ENCODE measurements at regions not wholly inside any gene's neighbourhood (a gene's known extent, or its start where the extent isn't known, plus 50 kb on each side); places are given as distances from the start of the nearest gene placed in this dataset.

DNA sequence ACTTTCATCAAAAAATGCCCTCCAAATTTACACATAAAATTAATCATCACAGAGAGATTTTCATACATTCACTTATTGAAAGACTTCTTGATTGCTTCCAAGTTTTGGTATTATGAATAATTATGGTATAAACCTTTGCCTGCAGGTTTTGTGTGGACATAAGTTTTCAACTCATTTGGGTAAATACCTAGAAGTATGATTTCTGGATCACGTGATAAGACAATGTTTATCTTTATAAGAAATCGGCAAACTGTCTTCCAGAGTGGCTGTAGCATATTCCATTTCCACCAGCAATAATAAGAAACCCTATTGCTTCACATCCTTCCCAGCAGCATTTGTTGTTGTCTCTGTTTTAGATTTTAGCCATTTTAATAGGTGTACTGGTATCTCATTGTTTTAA is 1507.0 kb upstream of the IGFBP7 start:
- FAIRE-seq (no peak), DNase-seq (no peak)
- Histone ChIP-seq H3K9ac (ENCODE audit: low read length in 3 of 3) (no peak overlapping the region), H3K9me3 (ENCODE audit: control insufficient read depth in 2 of 3, insufficient read depth in 1 of 3, low read length in 3 of 3) (peaks cover 0 to 4% (median 0%) of the 10 kb centered on the region in 3 donors), H3K36me3 (ENCODE audit: control insufficient read depth in 2 of 3, insufficient read depth in 3 of 3, low read length in 3 of 3) (no peaks in the 10 kb centered on the region), H3K27me3 (ENCODE audit: control insufficient read depth, insufficient read depth, low read length) (no peaks in the 10 kb centered on the region), H3K4me1 (ENCODE audit: control insufficient read depth in 2 of 3, insufficient read depth in 2 of 3, low read depth in 1 of 3, low read length in 3 of 3) (no peaks in the 10 kb centered on the region), H3K4me3 (ENCODE audit: low read length in 3 of 3) (no peak overlapping the region), H3K27ac (ENCODE audit: low read depth in 2 of 2, low read length in 2 of 2) (no peak overlapping the region)
- TF ChIP-seq, protein P1, sequence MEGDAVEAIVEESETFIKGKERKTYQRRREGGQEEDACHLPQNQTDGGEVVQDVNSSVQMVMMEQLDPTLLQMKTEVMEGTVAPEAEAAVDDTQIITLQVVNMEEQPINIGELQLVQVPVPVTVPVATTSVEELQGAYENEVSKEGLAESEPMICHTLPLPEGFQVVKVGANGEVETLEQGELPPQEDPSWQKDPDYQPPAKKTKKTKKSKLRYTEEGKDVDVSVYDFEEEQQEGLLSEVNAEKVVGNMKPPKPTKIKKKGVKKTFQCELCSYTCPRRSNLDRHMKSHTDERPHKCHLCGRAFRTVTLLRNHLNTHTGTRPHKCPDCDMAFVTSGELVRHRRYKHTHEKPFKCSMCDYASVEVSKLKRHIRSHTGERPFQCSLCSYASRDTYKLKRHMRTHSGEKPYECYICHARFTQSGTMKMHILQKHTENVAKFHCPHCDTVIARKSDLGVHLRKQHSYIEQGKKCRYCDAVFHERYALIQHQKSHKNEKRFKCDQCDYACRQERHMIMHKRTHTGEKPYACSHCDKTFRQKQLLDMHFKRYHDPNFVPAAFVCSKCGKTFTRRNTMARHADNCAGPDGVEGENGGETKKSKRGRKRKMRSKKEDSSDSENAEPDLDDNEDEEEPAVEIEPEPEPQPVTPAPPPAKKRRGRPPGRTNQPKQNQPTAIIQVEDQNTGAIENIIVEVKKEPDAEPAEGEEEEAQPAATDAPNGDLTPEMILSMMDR (IDR thresholded peaks at IDR 0.05; ENCODE audit: borderline replicate concordance, extremely low read depth, insufficient read depth) = no peak
- intact Hi-C loops (cut with DNase I) = no loop called here

DNA sequence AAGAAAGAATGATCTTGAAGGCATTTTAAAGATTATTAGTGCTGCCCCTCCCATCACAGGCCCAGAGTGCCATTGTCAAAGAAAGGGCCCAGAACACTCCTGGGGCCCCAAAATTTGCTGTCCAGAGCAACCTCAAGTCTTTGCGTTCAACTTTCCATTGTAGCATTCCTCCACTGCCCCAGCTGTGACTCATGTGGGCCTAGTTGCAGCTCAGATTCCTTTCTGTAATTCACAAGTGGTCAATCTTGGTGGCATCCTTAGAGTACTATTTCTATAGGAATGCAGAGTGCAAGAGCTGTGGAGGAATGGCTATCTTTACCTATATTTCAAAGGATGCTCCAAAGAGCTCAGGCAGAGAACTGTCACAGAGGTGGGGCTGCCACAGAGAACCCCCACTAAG is 1500.8 kb upstream of the IGFBP7 start:
- H3K4me3 ChIP-seq (ENCODE audit: low read length in 3 of 3) = no peak overlapping the region
- DNase-seq (no peak), FAIRE-seq (no peak)
- no peak overlapping the region for H3K27ac ChIP-seq (ENCODE audit: low read depth in 2 of 2, low read length in 2 of 2)
- TF ChIP-seq, protein P1 (IDR thresholded peaks at IDR 0.05; ENCODE audit: borderline replicate concordance, extremely low read depth, insufficient read depth) = no peak
- H3K4me1 ChIP-seq (ENCODE audit: control insufficient read depth in 2 of 3, insufficient read depth in 2 of 3, low read depth in 1 of 3, low read length in 3 of 3) = no peaks in the 10 kb centered on the region
- no peaks in the 10 kb centered on the region for H3K27me3 ChIP-seq (ENCODE audit: control insufficient read depth, insufficient read depth, low read length)
- no peaks in the 10 kb centered on the region for H3K36me3 ChIP-seq (ENCODE audit: control insufficient read depth in 2 of 3, insufficient read depth in 3 of 3, low read length in 3 of 3)
- no peaks in the 10 kb centered on the region for H3K9me3 ChIP-seq (ENCODE audit: control insufficient read depth in 2 of 3, insufficient read depth in 1 of 3, low read length in 3 of 3)
- intact Hi-C loops (cut with DNase I) = no loop called here
- H3K9ac ChIP-seq (ENCODE audit: low read length in 3 of 3) = no peak overlapping the region

DNA sequence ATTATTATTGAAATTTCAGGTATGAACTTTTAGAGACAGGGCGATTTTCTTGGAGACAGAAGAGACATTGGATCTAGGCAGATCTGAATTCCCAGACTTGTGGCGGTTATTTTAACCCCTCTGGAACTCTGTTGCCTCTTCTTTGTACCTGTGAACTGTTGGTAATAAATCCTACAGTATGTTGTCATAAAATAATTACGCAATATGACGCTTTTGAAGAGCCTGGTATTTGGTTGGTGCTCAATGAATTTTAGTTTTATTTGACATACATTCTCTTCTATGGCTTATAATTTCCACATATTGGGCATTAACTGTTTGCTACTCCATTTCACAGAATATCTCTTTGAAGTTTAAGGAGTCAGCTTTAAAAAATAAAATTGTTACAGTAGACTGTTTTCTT is 1496.1 kb upstream of the IGFBP7 start:
- FAIRE-seq = no peak

DNA sequence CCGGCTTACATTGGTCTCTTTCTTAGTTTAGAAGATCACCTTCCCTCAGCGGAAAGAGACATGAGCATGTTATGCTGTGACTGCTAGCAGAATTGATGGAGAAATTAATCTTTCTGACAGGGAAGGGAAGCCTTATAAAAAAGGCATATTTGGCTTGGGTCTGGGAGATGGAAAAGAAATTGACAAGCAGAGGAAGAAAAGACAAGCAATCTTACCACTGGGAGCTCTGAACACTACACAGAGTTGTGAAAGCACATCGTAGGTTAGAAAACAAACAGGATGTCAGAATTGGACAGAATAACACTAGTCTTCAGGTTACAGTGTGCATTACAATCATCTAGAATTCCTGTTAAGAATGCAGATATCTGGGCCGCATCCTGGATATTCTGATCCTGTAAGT is 1493.8 kb upstream of the IGFBP7 start:
- H3K4me1 ChIP-seq (ENCODE audit: control insufficient read depth in 2 of 3, insufficient read depth in 2 of 3, low read depth in 1 of 3, low read length in 3 of 3) = no peaks in the 10 kb centered on the region

More for the DNA sequence above, 1496.1 kb upstream of the IGFBP7 start:
- Histone ChIP-seq H3K27ac (ENCODE audit: low read depth in 2 of 2, low read length in 2 of 2) (no peak overlapping the region), H3K27me3 (ENCODE audit: control insufficient read depth, insufficient read depth, low read length) (no peaks in the 10 kb centered on the region), H3K4me3 (ENCODE audit: low read length in 3 of 3) (no peak overlapping the region), H3K36me3 (ENCODE audit: control insufficient read depth in 2 of 3, insufficient read depth in 3 of 3, low read length in 3 of 3) (no peaks in the 10 kb centered on the region), H3K9me3 (ENCODE audit: control insufficient read depth in 2 of 3, insufficient read depth in 1 of 3, low read length in 3 of 3) (no peaks in the 10 kb centered on the region), H3K4me1 (ENCODE audit: control insufficient read depth in 2 of 3, insufficient read depth in 2 of 3, low read depth in 1 of 3, low read length in 3 of 3) (no peaks in the 10 kb centered on the region), H3K9ac (ENCODE audit: low read length in 3 of 3) (no peak overlapping the region)
- intact Hi-C loops (cut with DNase I) = no loop called here
- TF ChIP-seq, protein P1 (IDR thresholded peaks at IDR 0.05; ENCODE audit: borderline replicate concordance, extremely low read depth, insufficient read depth) = no peak
- DNase-seq = no peak

More for the DNA sequence above, 1493.8 kb upstream of the IGFBP7 start:
- no peaks in the 10 kb centered on the region for H3K9me3 ChIP-seq (ENCODE audit: control insufficient read depth in 2 of 3, insufficient read depth in 1 of 3, low read length in 3 of 3)
- DNase-seq (no peak), FAIRE-seq (no peak)
- no peak overlapping the region for H3K9ac ChIP-seq (ENCODE audit: low read length in 3 of 3)
- intact Hi-C loops (cut with DNase I) = no loop called here
- no peak overlapping the region for H3K4me3 ChIP-seq (ENCODE audit: low read length in 3 of 3)
- no peaks in the 10 kb centered on the region for H3K27me3 ChIP-seq (ENCODE audit: control insufficient read depth, insufficient read depth, low read length)
- no peaks in the 10 kb centered on the region for H3K36me3 ChIP-seq (ENCODE audit: control insufficient read depth in 2 of 3, insufficient read depth in 3 of 3, low read length in 3 of 3)
- TF ChIP-seq, protein P1 (IDR thresholded peaks at IDR 0.05; ENCODE audit: borderline replicate concordance, extremely low read depth, insufficient read depth) = no peak
- no peak overlapping the region for H3K27ac ChIP-seq (ENCODE audit: low read depth in 2 of 2, low read length in 2 of 2)

Measured in kidney (tissue), 13 donors.